GM12892 (cell line): ENCODE measurements at regions not wholly inside any gene's neighbourhood (a gene's known extent, or its start where the extent isn't known, plus 50 kb on each side); places are given as distances from the start of the nearest gene placed in this dataset.
"Not testable (repeated sequence)": the region's sequence is repeated elsewhere in the genome, so short reads cannot be mapped to it uniquely, and the experiment has no call there.

ENCODE experiments used
- DNase-seq: peaks from one replicate; pipeline ENCODE4 v3.0.0; 2011; ENCODE audit not compliant: insufficient read length
- FAIRE-seq: peaks from 2 replicates; lab custom pipeline; 2011; peaks lifted over from hg19 to GRCh38; lab: Jason Lieb, UNC
- POLR2A ChIP-seq: IDR thresholded peaks from 2 replicates; pipeline ENCODE4 v1.6.1; 2011; ENCODE audit warnings: low read depth, low read length, control low read depth
- POLR2AphosphoS5 ChIP-seq: IDR thresholded peaks from 2 replicates; pipeline ENCODE4 v1.6.1; 2011; ENCODE audit warnings: low read depth, low read length, control low read depth
- TAF1 ChIP-seq: IDR thresholded peaks from 2 replicates; pipeline ENCODE4 v1.6.1; 2011; ENCODE audit warnings: low read depth, mild to moderate bottlenecking, control low read depth, low read length, borderline replicate concordance

- DNase-seq (no peak), FAIRE-seq (no peak)
- TF ChIP-seq POLR2AphosphoS5, result no peak
- no peak for TF ChIP-seq POLR2A
- no peak for TF ChIP-seq TAF1
Measured at GRCh38 chr14:31911160-31911559, 165.9 kb upstream of the ARHGAP5 start.

DNA sequence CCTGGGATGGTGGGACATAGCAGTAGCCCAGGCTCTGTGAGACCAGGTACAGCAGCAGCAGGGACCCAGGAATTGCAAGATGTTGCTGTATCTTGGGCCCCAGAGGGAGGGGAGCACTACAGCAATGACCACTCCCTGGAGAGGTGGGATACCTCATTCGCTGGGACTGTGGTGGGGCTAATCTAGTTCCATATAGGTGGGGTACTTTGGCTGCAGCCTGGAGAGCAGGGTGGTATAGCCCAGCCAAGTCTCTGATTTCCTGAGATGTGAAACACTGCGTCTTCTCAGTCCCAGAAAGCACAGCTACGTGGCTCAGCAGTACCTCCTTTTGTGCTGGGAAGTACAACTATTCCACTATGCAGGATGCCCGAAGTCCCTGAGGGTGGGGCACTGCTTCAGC lies 163.7 kb upstream of the ARHGAP5 start:
- FAIRE-seq (no peak), DNase-seq (no peak)
- no peak for TF ChIP-seq TAF1
- TF ChIP-seq POLR2A, result no peak
- TF ChIP-seq POLR2AphosphoS5, result no peak

- FAIRE-seq, DNase-seq: not testable (repeated sequence)
Measured at GRCh38 chr14:31918289-31918688, 158.8 kb upstream of the ARHGAP5 start.

DNA sequence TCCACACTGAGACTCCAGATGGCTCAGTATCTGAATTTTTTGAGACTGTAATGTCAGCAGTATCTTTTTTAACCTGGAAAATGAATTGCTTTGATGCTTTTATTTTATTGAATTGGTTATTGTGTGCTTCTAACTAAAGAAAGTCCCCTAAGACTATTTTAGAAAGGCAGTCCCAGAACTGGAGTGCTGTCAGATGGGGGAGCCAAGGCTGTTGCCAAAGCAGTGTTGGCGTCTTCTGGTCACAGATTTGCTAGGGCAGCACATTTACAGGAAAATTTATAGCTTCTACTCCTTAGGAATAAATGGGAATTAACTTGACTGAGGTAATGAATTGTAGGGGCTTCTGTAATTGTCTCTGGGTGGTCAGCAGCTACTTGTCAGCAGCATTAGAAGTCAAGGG lies 157.1 kb upstream of the ARHGAP5 start:
- no peak for TF ChIP-seq TAF1
- TF ChIP-seq POLR2AphosphoS5, result no peak
- no peak for TF ChIP-seq POLR2A
- no peak for DNase-seq
- FAIRE-seq, result no peak

- no peak for TF ChIP-seq POLR2AphosphoS5
- no peak for TF ChIP-seq POLR2A
- no peak for TF ChIP-seq TAF1
- DNase-seq, result no peak
- FAIRE-seq, result no peak
Measured at GRCh38 chr14:31920989-31921650, 156.0 kb upstream of the ARHGAP5 start.

DNA sequence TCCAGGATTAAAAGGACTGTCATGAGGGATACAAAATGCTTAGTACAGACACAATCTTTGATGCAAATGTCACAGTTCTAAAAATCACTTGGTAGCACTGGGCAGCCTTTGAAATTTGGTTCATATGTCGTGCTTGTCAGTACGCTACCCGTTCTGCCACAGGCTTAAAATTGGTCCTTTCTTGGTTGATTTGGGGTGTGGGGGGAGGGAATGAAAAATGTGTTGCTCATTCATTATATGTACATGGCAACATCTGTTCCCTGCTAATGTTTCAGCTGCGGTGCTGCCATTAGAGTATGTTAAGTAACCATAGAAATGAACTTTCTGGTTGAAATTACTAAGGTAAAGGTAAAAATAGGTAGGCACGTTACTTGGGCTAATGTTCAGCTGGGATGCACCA lies 155.4 kb upstream of the ARHGAP5 start:
- no peak for FAIRE-seq
- no peak for TF ChIP-seq TAF1
- no peak for TF ChIP-seq POLR2A
- no peak for TF ChIP-seq POLR2AphosphoS5
- DNase-seq, result no peak

DNA sequence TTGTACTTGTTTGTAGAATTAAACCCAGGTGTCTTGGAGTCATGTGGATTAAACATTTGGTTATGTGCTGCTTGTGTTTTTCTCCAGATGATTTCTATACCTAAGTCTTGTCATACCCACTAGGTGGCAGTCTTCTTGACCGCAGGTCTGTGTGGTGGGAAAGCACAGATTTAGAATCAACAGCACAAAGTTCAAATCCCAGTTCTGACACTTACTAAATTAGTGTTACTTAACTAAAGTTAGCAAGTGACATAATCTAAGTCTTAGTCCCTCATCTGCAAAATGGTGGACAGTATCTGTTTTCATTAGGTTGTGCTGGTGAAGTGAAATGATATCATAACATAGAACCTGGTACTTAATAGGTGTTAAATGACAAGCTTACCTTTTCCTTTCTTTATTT lies 151.0 kb upstream of the ARHGAP5 start:
- DNase-seq (peak; percentile 16), FAIRE-seq (peak; percentile 21)
- TF ChIP-seq POLR2A, result no peak
- TF ChIP-seq TAF1, result no peak
- no peak for TF ChIP-seq POLR2AphosphoS5

- DNase-seq (no peak), FAIRE-seq (no peak)
- no peak for TF ChIP-seq POLR2AphosphoS5
- TF ChIP-seq TAF1, result no peak
- TF ChIP-seq POLR2A, result no peak
Measured at GRCh38 chr14:31926652-31927347, 150.3 kb upstream of the ARHGAP5 start.

DNA sequence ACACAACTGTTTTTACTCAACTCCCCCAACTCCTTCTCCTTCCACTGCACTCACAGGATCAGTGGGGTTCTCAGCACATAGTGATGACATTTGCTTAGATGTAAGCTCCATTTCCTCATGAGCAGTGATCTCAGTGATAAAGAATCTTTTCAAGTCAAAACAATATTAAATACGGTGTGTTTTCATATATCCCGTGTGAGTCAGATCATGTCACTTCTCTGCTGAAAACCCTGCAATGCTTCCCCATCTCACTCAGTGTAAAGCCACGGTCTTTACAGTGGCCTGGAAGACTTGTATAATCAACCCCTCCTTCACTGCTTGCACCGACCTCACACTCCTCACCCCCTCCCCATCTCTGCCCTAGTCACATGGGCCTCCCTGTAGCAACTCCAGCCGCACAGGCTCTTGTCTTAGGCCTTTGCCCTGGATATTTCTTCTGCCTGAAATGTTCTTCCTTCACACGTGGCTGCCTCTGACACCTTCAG lies 149.7 kb upstream of the ARHGAP5 start:
- DNase-seq (no peak), FAIRE-seq (no peak)
- TF ChIP-seq POLR2A, result no peak
- TF ChIP-seq TAF1, result no peak
- no peak for TF ChIP-seq POLR2AphosphoS5

- TF ChIP-seq TAF1, result no peak
- TF ChIP-seq POLR2A, result no peak
- TF ChIP-seq POLR2AphosphoS5, result no peak
- no peak for DNase-seq
- no peak for FAIRE-seq
Measured at GRCh38 chr14:31930070-31930469, 147.0 kb upstream of the ARHGAP5 start.

DNA sequence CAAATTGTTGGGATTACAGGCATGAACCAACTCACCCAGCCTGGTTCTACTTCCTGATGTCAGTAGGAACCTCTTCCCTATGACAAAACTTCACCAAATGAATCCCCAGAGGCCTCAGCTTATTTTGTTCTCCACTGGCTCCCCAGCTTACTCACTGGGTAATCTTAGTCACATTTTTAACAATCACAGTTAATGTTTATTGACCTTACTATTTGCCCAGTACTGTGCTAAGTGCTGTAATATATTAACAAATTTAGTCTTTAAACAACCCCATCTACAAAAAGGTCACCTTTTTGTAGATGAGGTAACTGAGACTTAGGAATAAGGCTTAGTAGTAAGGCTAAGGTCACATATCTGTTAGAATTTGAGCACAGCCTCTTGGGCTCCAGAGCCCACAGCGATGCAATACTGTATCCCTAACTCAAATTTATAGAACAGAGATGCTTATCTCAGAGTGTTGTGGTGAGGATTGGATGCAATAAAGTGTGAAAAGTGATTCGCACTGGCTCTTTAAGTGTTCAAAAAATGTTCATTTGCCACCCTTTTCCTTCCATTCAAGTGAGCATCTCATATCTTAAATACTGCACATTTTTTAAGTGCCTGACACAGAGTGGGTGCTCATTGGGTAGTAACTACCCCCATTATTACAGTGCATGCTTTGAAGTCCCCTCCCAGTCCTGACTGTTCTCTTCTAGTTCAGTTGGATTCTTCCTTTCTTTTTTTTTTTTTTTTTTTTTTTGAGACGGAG lies 146.4 kb upstream of the ARHGAP5 start:
- TF ChIP-seq POLR2AphosphoS5 (no peak), POLR2A (no peak), TAF1 (no peak)

More for the DNA sequence above, 146.4 kb upstream of the ARHGAP5 start:
- no peak for DNase-seq
- FAIRE-seq, result no peak
